Fibroblast of the aortic adventitia (primary cell): ENCODE measurements at regions not wholly inside any gene's neighbourhood (a gene's known extent, or its start where the extent isn't known, plus 50 kb on each side); places are given as distances from the start of the nearest gene placed in this dataset.

Experiments
- DNase-seq: peaks from one replicate; pipeline ENCODE4 v3.0.0-alpha.2; 2010; ENCODE audit warnings: low read depth
- H3K4me3 ChIP-seq: 2 replicates; pipeline ENCODE4 v1.5.1; 2011; ENCODE audit warnings: low read depth, mild to moderate bottlenecking, control low read depth, low read length, moderate library complexity
- TF ChIP-seq, protein P1 (sequence below): IDR thresholded peaks from 2 replicates; pipeline ENCODE4 v1.5.1; 2011; ENCODE audit warnings: mild to moderate bottlenecking, low read length, control low read depth, inconsistent platforms; ENCODE audit not compliant: insufficient read depth

DNA sequence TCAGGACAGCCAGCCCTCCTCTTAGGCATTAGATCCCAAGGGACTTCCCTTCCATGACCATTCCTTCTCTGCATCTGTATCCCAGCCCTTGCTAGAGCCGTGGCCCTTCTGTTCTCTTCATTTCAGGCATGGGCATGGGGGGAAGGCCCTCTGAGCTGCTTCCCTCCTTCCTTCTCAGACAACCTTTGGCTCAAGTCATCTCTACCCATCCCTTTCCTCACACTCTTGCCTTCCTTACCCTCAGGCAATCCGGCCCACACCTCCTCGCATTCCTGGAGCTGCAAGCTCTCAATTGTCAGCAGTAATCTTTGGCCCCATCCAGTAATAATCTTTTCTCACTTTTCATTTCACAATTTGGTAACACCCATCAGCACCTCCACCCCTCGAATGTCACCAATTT is 426.9 kb upstream of the JARID2 start:
- TF ChIP-seq, protein P1, sequence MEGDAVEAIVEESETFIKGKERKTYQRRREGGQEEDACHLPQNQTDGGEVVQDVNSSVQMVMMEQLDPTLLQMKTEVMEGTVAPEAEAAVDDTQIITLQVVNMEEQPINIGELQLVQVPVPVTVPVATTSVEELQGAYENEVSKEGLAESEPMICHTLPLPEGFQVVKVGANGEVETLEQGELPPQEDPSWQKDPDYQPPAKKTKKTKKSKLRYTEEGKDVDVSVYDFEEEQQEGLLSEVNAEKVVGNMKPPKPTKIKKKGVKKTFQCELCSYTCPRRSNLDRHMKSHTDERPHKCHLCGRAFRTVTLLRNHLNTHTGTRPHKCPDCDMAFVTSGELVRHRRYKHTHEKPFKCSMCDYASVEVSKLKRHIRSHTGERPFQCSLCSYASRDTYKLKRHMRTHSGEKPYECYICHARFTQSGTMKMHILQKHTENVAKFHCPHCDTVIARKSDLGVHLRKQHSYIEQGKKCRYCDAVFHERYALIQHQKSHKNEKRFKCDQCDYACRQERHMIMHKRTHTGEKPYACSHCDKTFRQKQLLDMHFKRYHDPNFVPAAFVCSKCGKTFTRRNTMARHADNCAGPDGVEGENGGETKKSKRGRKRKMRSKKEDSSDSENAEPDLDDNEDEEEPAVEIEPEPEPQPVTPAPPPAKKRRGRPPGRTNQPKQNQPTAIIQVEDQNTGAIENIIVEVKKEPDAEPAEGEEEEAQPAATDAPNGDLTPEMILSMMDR, result no peak
- no peak overlapping the region for H3K4me3 ChIP-seq
- no peak for DNase-seq

DNA sequence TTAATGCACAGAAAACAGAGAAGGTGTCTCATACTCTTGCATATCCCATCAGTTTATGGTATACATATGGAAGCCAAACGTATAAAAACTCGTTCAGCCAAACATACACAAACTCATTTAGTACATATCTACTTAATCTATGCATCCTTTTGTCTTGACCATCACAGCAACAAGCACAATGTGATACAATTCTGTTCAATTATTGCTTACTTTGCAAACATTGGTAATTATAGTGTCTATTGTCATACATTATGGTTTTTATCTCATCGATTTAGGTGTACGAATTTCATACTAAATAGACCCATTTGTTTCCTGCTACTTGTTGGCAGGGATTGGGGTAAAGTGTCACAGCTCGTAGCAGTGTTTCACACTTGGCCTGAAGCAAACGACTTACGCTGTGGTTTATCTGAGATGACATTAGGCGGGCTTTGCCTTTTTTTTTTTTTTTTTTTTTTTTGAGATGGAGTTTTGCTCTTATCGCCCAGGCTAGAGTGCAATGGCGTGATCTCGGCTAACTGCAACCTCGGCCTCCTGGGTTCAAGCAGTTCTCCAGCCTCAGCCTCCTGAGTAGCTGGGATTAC is 425.9 kb upstream of the JARID2 start:
- TF ChIP-seq, protein P1, result no peak
- H3K4me3 ChIP-seq, result no peak overlapping the region
- no peak for DNase-seq

- TF ChIP-seq, protein P1, result no peak
- no peak overlapping the region for H3K4me3 ChIP-seq
These were observed 423.8 kb upstream of the JARID2 start for GRCh38 chr6:14822012-14822553.

DNA sequence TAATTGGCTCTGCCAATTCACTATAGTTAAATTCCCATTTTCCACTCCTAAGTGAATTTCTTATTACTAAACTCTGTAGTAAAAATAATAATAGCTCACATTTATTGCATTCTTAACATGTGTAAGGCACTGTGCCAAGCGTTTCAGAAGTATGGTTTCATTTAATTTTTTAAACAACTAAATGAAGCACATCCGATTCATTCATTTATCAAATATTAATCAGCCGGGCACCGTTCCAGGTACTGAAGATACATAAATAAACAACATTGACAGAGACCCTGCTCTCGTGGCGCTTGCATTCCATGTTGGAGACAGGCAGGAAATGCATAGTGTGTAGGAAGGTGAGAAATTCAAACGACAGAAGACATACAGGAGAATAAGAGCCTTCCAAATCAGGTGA is 423.2 kb upstream of the JARID2 start:
- DNase-seq, result no peak
- H3K4me3 ChIP-seq, result no peak overlapping the region
- TF ChIP-seq, protein P1, result no peak

More at GRCh38 chr6:14822012-14822553, 423.8 kb upstream of the JARID2 start:
- DNase-seq, result no peak

DNA sequence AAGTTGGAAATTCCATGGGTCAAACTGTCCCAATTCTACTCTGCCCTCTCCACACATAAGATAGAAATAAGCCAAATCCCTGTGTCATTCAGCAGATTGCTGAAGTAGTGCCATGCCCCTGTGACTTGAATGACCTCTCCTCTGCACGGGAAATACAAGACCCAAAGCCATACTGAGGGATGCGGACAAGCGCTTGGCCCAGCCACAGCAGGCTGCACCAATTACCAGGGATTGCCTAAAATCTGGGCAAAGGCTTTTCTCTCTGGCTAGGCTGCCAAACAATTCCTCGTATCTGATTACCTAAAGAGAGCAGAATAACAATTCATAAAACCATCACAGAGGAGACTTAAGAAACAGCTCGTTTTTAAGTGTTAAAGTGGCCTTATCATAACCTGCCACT is 421.8 kb upstream of the JARID2 start:
- no peak overlapping the region for H3K4me3 ChIP-seq
- TF ChIP-seq, protein P1, result no peak
- peak; percentile 51 for DNase-seq

GRCh38 chr6:14824484-14825275 is 421.2 kb upstream of the JARID2 start:
- TF ChIP-seq, protein P1, result no peak
- no peak for DNase-seq
- H3K4me3 ChIP-seq, result no peak overlapping the region
